NCI-H2029 (cell line): ENCODE measurements at regions not wholly inside any gene's neighbourhood (a gene's known extent, or its start where the extent isn't known, plus 50 kb on each side); places are given as distances from the start of the nearest gene placed in this dataset.
"Not testable (repeated sequence)": the region's sequence is repeated elsewhere in the genome, so short reads cannot be mapped to it uniquely, and the experiment has no call there.

Source experiments
- DNase-seq: peaks from one replicate; lab custom pipeline; 2025; lab: John Stamatoyannopoulos, UW

GRCh38 chr5:122209601-122210000 lies 80.3 kb downstream of the ZNF474 start:
- not testable (repeated sequence) for DNase-seq

- DNase-seq, result no peak
Observed at GRCh38 chr5:122218778-122219177, 89.4 kb downstream of the ZNF474 start.

GRCh38 chr5:122219436-122220166 lies 90.3 kb downstream of the ZNF474 start:
- no peak for DNase-seq

- DNase-seq, result no peak
Observed at GRCh38 chr5:122220511-122220910, 91.2 kb downstream of the ZNF474 start.

GRCh38 chr5:122221857-122222256 lies 90.2 kb upstream of the SNCAIP start:
- DNase-seq, result no peak

GRCh38 chr5:122222580-122222979 lies 89.5 kb upstream of the SNCAIP start:
- no peak for DNase-seq

GRCh38 chr5:122228728-122229392 lies 83.2 kb upstream of the SNCAIP start:
- DNase-seq, result no peak

- DNase-seq, result no peak
Observed at GRCh38 chr5:122229551-122229950, 82.5 kb upstream of the SNCAIP start.

GRCh38 chr5:122236270-122237040 lies 75.6 kb upstream of the SNCAIP start:
- DNase-seq, result no peak

- no peak for DNase-seq
Observed at GRCh38 chr5:122237906-122238305, 74.1 kb upstream of the SNCAIP start.

GRCh38 chr5:122252319-122252718 lies 59.7 kb upstream of the SNCAIP start:
- peak; percentile 25 for DNase-seq

GRCh38 chr5:122253794-122254193 lies 58.2 kb upstream of the SNCAIP start:
- no peak for DNase-seq

GRCh38 chr5:122256388-122256787 lies 55.6 kb upstream of the SNCAIP start:
- DNase-seq, result no peak

- DNase-seq, result no peak
Observed at GRCh38 chr5:122257000-122257399, 55.0 kb upstream of the SNCAIP start.

- DNase-seq, result no peak
Observed at GRCh38 chr5:122258241-122258640, 53.8 kb upstream of the SNCAIP start.

- DNase-seq, result no peak
Observed at GRCh38 chr5:122258840-122259239, 53.2 kb upstream of the SNCAIP start.

- DNase-seq, result no peak
Observed at GRCh38 chr5:122259995-122260394, 52.0 kb upstream of the SNCAIP start.

- no peak for DNase-seq
Observed at GRCh38 chr5:122262103-122262502, 49.9 kb upstream of the SNCAIP start.
